ENCODE measurements at regions not wholly inside any gene's neighbourhood (a gene's known extent, or its start where the extent isn't known, plus 50 kb on each side); places are given as distances from the start of the nearest gene placed in this dataset.

- no peak for FAIRE-seq
- Histone ChIP-seq H2BK12ac (ENCODE audit: low read depth, low read length) (no peak overlapping the region), H4K8ac (ENCODE audit: extremely low read depth, insufficient read depth, low read length) (no peak overlapping the region), H3K4me1 (replicated peaks in 1 of 4; ENCODE audit: control insufficient read depth in 3 of 4, insufficient read depth in 4 of 4, low read length in 3 of 4) (peaks cover 0 to 5% (median 0%) of the 10 kb centered on the region in 4 experiments; a peak in 1 of 7 replicates), H4K20me1 (replicated peaks in 1 of 2; ENCODE audit: control insufficient read depth in 1 of 2, insufficient read depth in 2 of 2, low read length in 2 of 2) (no peaks in the 10 kb centered on the region), H2BK120ac (replicated peaks; ENCODE audit: low read depth, low read length) (no peak overlapping the region), H3K79me2 (ENCODE audit: control insufficient read depth in 1 of 2, insufficient read depth in 2 of 2, low read length in 2 of 2) (no peaks in the 10 kb centered on the region), H3K4me3 (ENCODE audit: extremely low read depth in 1 of 4, insufficient read depth in 2 of 4, low read depth in 3 of 4, low read length in 4 of 4) (no peak overlapping the region), H2AFZ (ENCODE audit: low read length) (no peak overlapping the region), H2BK15ac (ENCODE audit: low read length) (no peak overlapping the region), H2BK5ac (ENCODE audit: low read depth, low read length) (no peak overlapping the region), H3K9ac (replicated peaks in 1 of 4; ENCODE audit: extremely low read depth in 1 of 4, low read depth in 3 of 4, low read length in 3 of 4) (no peak overlapping the region), H3K27me3 (replicated peaks in 1 of 4; ENCODE audit: control insufficient read depth in 3 of 4, extremely low read depth in 1 of 4, insufficient read depth in 3 of 4, low read length in 3 of 4) (no peaks in the 10 kb centered on the region), H2BK20ac (ENCODE audit: low read length) (no peak overlapping the region), H3K36me3 (ENCODE audit: control insufficient read depth in 2 of 4, insufficient read depth in 4 of 4, low read length in 3 of 4) (no peaks in the 10 kb centered on the region), H3K4ac (replicated peaks; ENCODE audit: insufficient read length, low read depth, low read length) (no peak overlapping the region), H3K23me2 (ENCODE audit: low read depth, low read length) (no peaks in the 10 kb centered on the region), H3K4me2 (ENCODE audit: insufficient read depth in 1 of 2, low read depth in 2 of 2, low read length in 2 of 2) (no peak overlapping the region), H3K56ac (replicated peaks; ENCODE audit: insufficient read length, low read depth, low read length) (no peak overlapping the region), H3K18ac (ENCODE audit: extremely low read depth, low read length) (no peak overlapping the region), H3K23ac (ENCODE audit: insufficient read length) (no peak overlapping the region), H4K91ac (replicated peaks; ENCODE audit: insufficient read length, low read length) (no peak overlapping the region), H3K79me1 (ENCODE audit: low read depth, low read length) (no peaks in the 10 kb centered on the region), H2AK5ac (ENCODE audit: low read depth, low read length) (no peak overlapping the region), H3K14ac (ENCODE audit: insufficient read length) (no peak overlapping the region), H3K27ac (ENCODE audit: low read depth, low read length) (no peak overlapping the region), H4K5ac (ENCODE audit: insufficient read length, low read depth, low read length) (no peak overlapping the region), H3K9me3 (ENCODE audit: insufficient read depth in 2 of 2, low read depth in 1 of 2, low read length in 1 of 2) (no peaks in the 10 kb centered on the region)
- ChIA-PET POLR2A (ENCODE audit: partially characterized antibody) (no interaction called here), CTCF (ENCODE audit: partially characterized antibody) (interaction anchor here (8.2 kb wide), 1 partner anchor 104 kb away, joined by 51 read pairs; no protein-coding TSS in a partner anchor)
- no peak for TF ChIP-seq MAX (IDR thresholded peaks at IDR 0.05)
- TF ChIP-seq TEAD4 (IDR thresholded peaks at IDR 0.05; ENCODE audit: low read depth, low read length), result no peak
- no peak for TF ChIP-seq EP300 (IDR thresholded peaks at IDR 0.05; ENCODE audit: borderline replicate concordance in 1 of 2, low read depth in 2 of 2, low read length in 2 of 2)
- no peak for TF ChIP-seq RXRA (IDR thresholded peaks at IDR 0.05; ENCODE audit: insufficient read depth, low read depth, low read length)
- TF ChIP-seq NANOG (IDR thresholded peaks at IDR 0.05; ENCODE audit: insufficient read depth, low read depth, low read length, poor library complexity, severe bottlenecking), result no peak
- no peak for TF ChIP-seq CREB1 (IDR thresholded peaks at IDR 0.05)
- no peak for TF ChIP-seq JUND (IDR thresholded peaks at IDR 0.05; ENCODE audit: low read length)
- no peak for TF ChIP-seq CHD2 (IDR thresholded peaks at IDR 0.05; ENCODE audit: low read length)
- DNase-seq (ENCODE audit: low read depth in 1 of 2, low spot score in 2 of 2), result no peak
- WGBS, 2 experiments (ENCODE audit: extremely low coverage in 1 of 2, insufficient coverage in 1 of 2, insufficient read length in 1 of 2, insufficient replicate concordance in 2 of 2, low coverage in 1 of 2, low lambda C conversion rate in 2 of 2, missing lambda C conversion rate in 1 of 2), result 84% methylated on average over 3 of the region's 3 CpGs; no CpG with 5 or more reads in 1 of the 2 experiments
Measured at GRCh38 chr13:100825557-100825956, 151.0 kb upstream of the TMTC4 start.
